ENCODE measurements at regions not wholly inside any gene's neighbourhood (a gene's known extent, or its start where the extent isn't known, plus 50 kb on each side); places are given as distances from the start of the nearest gene placed in this dataset.

DNA sequence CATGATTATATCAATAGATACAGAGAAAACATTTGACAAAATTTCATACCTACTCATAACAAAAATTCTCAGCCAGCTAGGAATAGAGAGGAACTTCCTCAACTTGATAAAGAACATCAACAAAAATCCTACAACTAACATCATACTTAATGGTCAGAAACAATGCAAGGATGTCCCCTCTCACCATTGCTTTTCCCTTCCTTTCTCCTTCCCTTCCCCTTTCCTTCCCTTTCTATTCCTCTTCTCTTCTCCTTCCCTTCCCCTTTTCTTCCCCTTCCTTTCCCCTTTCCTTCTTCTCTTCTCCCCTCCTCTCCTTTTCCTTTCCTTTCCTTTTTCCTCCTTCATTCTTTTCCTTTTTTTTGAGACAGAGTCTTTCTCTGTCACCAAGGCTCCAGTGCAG is 418.3 kb upstream of the B3GAT1 start:
- no peak overlapping the region for H3K27ac ChIP-seq (ENCODE audit: insufficient read length, low read depth, low read length)
- no peak overlapping the region for H2BK120ac ChIP-seq (ENCODE audit: low read depth, low read length, poor library complexity, severe bottlenecking)
- no peak overlapping the region for H3K14ac ChIP-seq (ENCODE audit: insufficient read depth, low read length)
- no peaks in the 10 kb centered on the region for H3K23me2 ChIP-seq (ENCODE audit: insufficient read length, low read depth, low read length, poor library complexity, severe bottlenecking)
- H2BK20ac ChIP-seq (ENCODE audit: low read depth, low read length, poor library complexity, severe bottlenecking), result no peak overlapping the region
- peaks cover 11 to 24% of the 10 kb centered on the region in 2 experiments for H3K9me3 Mint-ChIP-seq
- no peak overlapping the region for H3K4me2 ChIP-seq (ENCODE audit: insufficient read depth, insufficient read length, low read length)
- no peak overlapping the region for H2AFZ ChIP-seq (ENCODE audit: low read length)
- H3K9ac ChIP-seq (ENCODE audit: extremely low read depth, insufficient read length, low read length), result no peak overlapping the region
- no peak for DNase-seq
- H3K56ac ChIP-seq (ENCODE audit: insufficient read length, low read depth, low read length), result no peak overlapping the region
- no peak overlapping the region for H4K91ac ChIP-seq (ENCODE audit: insufficient read length, low read depth, low read length)
- H4K8ac ChIP-seq (replicated peaks; ENCODE audit: insufficient read length, low read depth, low read length), result no peak overlapping the region
- no peak overlapping the region for H2BK15ac ChIP-seq (ENCODE audit: low read depth, low read length)
- peaks cover 19% of the 10 kb centered on the region for H3K27me3 Mint-ChIP-seq (ENCODE audit: low read depth)
- no peak overlapping the region for H2BK12ac ChIP-seq (ENCODE audit: insufficient read length, low read depth, low read length)
- no peak overlapping the region for H3T11ph ChIP-seq (ENCODE audit: low read length)
- no peak overlapping the region for H3K18ac ChIP-seq (ENCODE audit: insufficient read length, low read depth, low read length)
- no peaks in the 10 kb centered on the region for H3K79me1 ChIP-seq (ENCODE audit: insufficient read depth, low read depth, low read length, poor library complexity, severe bottlenecking)
- TF ChIP-seq, protein P1, sequence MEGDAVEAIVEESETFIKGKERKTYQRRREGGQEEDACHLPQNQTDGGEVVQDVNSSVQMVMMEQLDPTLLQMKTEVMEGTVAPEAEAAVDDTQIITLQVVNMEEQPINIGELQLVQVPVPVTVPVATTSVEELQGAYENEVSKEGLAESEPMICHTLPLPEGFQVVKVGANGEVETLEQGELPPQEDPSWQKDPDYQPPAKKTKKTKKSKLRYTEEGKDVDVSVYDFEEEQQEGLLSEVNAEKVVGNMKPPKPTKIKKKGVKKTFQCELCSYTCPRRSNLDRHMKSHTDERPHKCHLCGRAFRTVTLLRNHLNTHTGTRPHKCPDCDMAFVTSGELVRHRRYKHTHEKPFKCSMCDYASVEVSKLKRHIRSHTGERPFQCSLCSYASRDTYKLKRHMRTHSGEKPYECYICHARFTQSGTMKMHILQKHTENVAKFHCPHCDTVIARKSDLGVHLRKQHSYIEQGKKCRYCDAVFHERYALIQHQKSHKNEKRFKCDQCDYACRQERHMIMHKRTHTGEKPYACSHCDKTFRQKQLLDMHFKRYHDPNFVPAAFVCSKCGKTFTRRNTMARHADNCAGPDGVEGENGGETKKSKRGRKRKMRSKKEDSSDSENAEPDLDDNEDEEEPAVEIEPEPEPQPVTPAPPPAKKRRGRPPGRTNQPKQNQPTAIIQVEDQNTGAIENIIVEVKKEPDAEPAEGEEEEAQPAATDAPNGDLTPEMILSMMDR (conservative IDR thresholded peaks at IDR 0.05), result no peak
- no peaks in the 10 kb centered on the region for H4K20me1 ChIP-seq (ENCODE audit: control insufficient read depth, insufficient read depth, insufficient read length)
- no peak overlapping the region for H3K4ac ChIP-seq (ENCODE audit: low read depth, low read length)
- no peak overlapping the region for H2AK5ac ChIP-seq (ENCODE audit: insufficient read length, low read length)
- H3K4me1 Mint-ChIP-seq, result no peaks in the 10 kb centered on the region
- no peak overlapping the region for H3K27ac Mint-ChIP-seq
- no peak overlapping the region for H2BK5ac ChIP-seq (ENCODE audit: insufficient read length, low read length)
- H3K9me3 ChIP-seq (ENCODE audit: control insufficient read depth, low read depth, low read length), result no peaks in the 10 kb centered on the region
- no peaks in the 10 kb centered on the region for H3K79me2 ChIP-seq (ENCODE audit: insufficient read depth, low read length)
- H3K27me3 ChIP-seq (ENCODE audit: insufficient read depth, low read length), result no peaks in the 10 kb centered on the region
- no peaks in the 10 kb centered on the region; a peak in 1 of 7 replicates for H3K36me3 Mint-ChIP-seq (ENCODE audit: insufficient read depth in 1 of 3, low read depth in 3 of 3)
- no peaks in the 10 kb centered on the region for H3K4me1 ChIP-seq (ENCODE audit: insufficient read depth, low read length)
- no peak overlapping the region for H3K4me3 Mint-ChIP-seq
- H3K23ac ChIP-seq (ENCODE audit: insufficient read length, low read depth, low read length), result no peak overlapping the region
- H4K5ac ChIP-seq (ENCODE audit: insufficient read length, low read depth, low read length), result no peak overlapping the region
